Upper lobe of left lung (tissue), 4 donors: ENCODE measurements at regions not wholly inside any gene's neighbourhood (a gene's known extent, or its start where the extent isn't known, plus 50 kb on each side); places are given as distances from the start of the nearest gene placed in this dataset.

ENCODE experiments used
- POLR2A ChIP-seq, 4 donors: fragments of 450-650 bp; IDR thresholded peaks; one replicate each; pipeline ENCODE4 v1.5.1; 2016 to 2017; ENCODE audit warnings: antibody characterized with exemption in 4 of 4, mild to moderate bottlenecking in 2 of 4
- TF ChIP-seq, protein P1 (sequence below), 6 experiments: fragments of 450-650 bp in 4 of 6; fragments of 200-600 bp in 2 of 6; sonication (generic) in 2 of 6; IDR thresholded peaks; one replicate each; pipeline ENCODE4 v1.5.1; 2016 to 2019; ENCODE audit warnings: antibody characterized with exemption in 6 of 6

GRCh38 chr12:107335802-107336570 lies 242.6 kb upstream of the CRY1 start:
- TF ChIP-seq, protein P1, sequence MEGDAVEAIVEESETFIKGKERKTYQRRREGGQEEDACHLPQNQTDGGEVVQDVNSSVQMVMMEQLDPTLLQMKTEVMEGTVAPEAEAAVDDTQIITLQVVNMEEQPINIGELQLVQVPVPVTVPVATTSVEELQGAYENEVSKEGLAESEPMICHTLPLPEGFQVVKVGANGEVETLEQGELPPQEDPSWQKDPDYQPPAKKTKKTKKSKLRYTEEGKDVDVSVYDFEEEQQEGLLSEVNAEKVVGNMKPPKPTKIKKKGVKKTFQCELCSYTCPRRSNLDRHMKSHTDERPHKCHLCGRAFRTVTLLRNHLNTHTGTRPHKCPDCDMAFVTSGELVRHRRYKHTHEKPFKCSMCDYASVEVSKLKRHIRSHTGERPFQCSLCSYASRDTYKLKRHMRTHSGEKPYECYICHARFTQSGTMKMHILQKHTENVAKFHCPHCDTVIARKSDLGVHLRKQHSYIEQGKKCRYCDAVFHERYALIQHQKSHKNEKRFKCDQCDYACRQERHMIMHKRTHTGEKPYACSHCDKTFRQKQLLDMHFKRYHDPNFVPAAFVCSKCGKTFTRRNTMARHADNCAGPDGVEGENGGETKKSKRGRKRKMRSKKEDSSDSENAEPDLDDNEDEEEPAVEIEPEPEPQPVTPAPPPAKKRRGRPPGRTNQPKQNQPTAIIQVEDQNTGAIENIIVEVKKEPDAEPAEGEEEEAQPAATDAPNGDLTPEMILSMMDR (IDR thresholded peaks at IDR 0.05), result no peak
- TF ChIP-seq POLR2A (IDR thresholded peaks at IDR 0.05), result no peak
